ENCODE measurements at regions not wholly inside any gene's neighbourhood (a gene's known extent, or its start where the extent isn't known, plus 50 kb on each side); places are given as distances from the start of the nearest gene placed in this dataset.

DNA sequence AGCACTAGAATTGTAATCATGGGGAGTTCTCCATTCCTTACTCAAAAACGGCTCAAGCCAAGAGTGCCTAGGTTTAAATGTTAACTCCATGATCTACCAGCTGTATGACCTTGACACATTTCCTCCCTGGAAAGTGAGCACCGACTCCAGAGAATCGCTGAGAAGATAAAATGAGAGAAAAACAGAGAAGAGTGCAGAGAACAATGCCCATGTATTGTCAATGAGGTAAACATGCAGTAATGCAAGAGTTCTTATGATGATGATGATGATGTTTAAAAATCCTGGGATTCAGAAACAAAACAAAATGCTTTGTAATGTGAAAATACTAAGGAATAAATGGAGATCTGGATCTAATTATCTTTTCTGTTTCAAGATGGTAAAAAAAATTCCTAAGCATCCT, 64.8 kb upstream of the BEND6 start:
- TF ChIP-seq, protein P1, sequence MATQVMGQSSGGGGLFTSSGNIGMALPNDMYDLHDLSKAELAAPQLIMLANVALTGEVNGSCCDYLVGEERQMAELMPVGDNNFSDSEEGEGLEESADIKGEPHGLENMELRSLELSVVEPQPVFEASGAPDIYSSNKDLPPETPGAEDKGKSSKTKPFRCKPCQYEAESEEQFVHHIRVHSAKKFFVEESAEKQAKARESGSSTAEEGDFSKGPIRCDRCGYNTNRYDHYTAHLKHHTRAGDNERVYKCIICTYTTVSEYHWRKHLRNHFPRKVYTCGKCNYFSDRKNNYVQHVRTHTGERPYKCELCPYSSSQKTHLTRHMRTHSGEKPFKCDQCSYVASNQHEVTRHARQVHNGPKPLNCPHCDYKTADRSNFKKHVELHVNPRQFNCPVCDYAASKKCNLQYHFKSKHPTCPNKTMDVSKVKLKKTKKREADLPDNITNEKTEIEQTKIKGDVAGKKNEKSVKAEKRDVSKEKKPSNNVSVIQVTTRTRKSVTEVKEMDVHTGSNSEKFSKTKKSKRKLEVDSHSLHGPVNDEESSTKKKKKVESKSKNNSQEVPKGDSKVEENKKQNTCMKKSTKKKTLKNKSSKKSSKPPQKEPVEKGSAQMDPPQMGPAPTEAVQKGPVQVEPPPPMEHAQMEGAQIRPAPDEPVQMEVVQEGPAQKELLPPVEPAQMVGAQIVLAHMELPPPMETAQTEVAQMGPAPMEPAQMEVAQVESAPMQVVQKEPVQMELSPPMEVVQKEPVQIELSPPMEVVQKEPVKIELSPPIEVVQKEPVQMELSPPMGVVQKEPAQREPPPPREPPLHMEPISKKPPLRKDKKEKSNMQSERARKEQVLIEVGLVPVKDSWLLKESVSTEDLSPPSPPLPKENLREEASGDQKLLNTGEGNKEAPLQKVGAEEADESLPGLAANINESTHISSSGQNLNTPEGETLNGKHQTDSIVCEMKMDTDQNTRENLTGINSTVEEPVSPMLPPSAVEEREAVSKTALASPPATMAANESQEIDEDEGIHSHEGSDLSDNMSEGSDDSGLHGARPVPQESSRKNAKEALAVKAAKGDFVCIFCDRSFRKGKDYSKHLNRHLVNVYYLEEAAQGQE (IDR thresholded peaks at IDR 0.05; ENCODE audit: insufficient replicate concordance, low read depth): no peak
- TF ChIP-seq, protein P2, sequence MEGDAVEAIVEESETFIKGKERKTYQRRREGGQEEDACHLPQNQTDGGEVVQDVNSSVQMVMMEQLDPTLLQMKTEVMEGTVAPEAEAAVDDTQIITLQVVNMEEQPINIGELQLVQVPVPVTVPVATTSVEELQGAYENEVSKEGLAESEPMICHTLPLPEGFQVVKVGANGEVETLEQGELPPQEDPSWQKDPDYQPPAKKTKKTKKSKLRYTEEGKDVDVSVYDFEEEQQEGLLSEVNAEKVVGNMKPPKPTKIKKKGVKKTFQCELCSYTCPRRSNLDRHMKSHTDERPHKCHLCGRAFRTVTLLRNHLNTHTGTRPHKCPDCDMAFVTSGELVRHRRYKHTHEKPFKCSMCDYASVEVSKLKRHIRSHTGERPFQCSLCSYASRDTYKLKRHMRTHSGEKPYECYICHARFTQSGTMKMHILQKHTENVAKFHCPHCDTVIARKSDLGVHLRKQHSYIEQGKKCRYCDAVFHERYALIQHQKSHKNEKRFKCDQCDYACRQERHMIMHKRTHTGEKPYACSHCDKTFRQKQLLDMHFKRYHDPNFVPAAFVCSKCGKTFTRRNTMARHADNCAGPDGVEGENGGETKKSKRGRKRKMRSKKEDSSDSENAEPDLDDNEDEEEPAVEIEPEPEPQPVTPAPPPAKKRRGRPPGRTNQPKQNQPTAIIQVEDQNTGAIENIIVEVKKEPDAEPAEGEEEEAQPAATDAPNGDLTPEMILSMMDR (IDR thresholded peaks at IDR 0.05; ENCODE audit: insufficient read depth, low read length): no peak
- no peak for TF ChIP-seq POLR2AphosphoS5 (IDR thresholded peaks at IDR 0.05; ENCODE audit: low read depth)
- no peak for TF ChIP-seq SPI1 (IDR thresholded peaks at IDR 0.05; ENCODE audit: borderline replicate concordance, low read depth)
- H3K27me3 ChIP-seq (ENCODE audit: insufficient read depth, poor library complexity, severe bottlenecking): no peaks in the 10 kb centered on the region
- no peak overlapping the region for H3K27ac ChIP-seq (replicated peaks)
- H3K4me3 ChIP-seq (replicated peaks; ENCODE audit: insufficient read depth, low read length): no peak overlapping the region
- DNase-seq (ENCODE audit: low read depth in 1 of 2, low spot score in 1 of 2): no peak

DNA sequence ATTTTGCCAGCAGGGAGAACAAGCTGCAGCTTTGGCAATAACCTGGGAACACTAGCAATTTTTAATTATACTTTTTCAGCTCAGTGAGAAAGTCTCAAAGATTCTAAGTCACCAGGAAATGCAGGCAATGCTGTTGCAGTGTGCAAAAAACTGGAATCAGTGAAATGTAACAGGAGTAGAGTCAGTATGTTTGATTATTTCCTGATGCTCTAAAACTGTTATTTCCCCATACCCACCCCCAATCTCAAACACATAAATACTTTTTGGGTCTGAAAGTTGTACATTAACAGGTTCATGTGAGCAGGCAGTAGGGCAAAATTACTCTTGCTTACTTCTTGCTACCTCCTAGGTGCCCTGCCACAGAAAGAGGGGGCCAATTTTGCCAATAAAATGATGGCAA, 65.4 kb upstream of the BEND6 start:
- Histone ChIP-seq H3K4me3 (replicated peaks; ENCODE audit: insufficient read depth, low read length) (no peak overlapping the region), H3K27ac (replicated peaks) (no peak overlapping the region)
- no peak for DNase-seq (ENCODE audit: low read depth in 1 of 2, low spot score in 1 of 2)

DNA sequence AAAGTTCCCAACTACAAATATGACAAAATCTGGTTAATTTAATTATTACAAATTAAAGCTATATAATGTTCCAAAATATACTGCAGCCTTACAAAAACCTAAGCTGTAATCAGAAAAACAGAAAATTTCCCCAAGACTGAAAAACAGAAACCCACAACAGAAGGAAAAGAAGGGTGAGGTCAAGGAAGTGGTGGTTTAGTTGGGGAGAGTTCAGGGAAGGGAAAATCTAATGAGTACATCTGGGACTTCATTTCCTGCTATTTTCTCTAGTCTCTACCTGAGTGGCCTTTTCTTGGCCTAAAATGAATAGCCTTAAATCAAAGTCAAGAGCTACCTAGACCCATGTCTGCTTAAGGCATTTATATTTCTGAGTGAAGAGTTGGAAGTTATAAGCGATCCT, 66.2 kb upstream of the BEND6 start:
- TF ChIP-seq GABPA (IDR thresholded peaks at IDR 0.05; ENCODE audit: low read depth): no peak
- TF ChIP-seq POLR2AphosphoS5 (IDR thresholded peaks at IDR 0.05; ENCODE audit: low read depth): no peak
- no peak for TF ChIP-seq SPI1 (IDR thresholded peaks at IDR 0.05; ENCODE audit: borderline replicate concordance, low read depth)
- TF ChIP-seq, protein P1 (IDR thresholded peaks at IDR 0.05; ENCODE audit: insufficient replicate concordance, low read depth): no peak
- TF ChIP-seq, protein P2 (IDR thresholded peaks at IDR 0.05; ENCODE audit: insufficient read depth, low read length): no peak
- no peak overlapping the region for H3K27ac ChIP-seq (replicated peaks)

More for the DNA sequence above, 65.4 kb upstream of the BEND6 start:
- no peaks in the 10 kb centered on the region for H3K27me3 ChIP-seq (ENCODE audit: insufficient read depth, poor library complexity, severe bottlenecking)
- TF ChIP-seq, protein P2 (IDR thresholded peaks at IDR 0.05; ENCODE audit: insufficient read depth, low read length): no peak
- TF ChIP-seq, protein P1 (IDR thresholded peaks at IDR 0.05; ENCODE audit: insufficient replicate concordance, low read depth): no peak
- no peak for TF ChIP-seq POLR2AphosphoS5 (IDR thresholded peaks at IDR 0.05; ENCODE audit: low read depth)
- TF ChIP-seq SPI1 (IDR thresholded peaks at IDR 0.05; ENCODE audit: borderline replicate concordance, low read depth): no peak
- TF ChIP-seq GABPA (IDR thresholded peaks at IDR 0.05; ENCODE audit: low read depth): no peak

More for the DNA sequence above, 66.2 kb upstream of the BEND6 start:
- DNase-seq (ENCODE audit: low read depth in 1 of 2, low spot score in 1 of 2): no peak
- Histone ChIP-seq H3K27me3 (ENCODE audit: insufficient read depth, poor library complexity, severe bottlenecking) (no peaks in the 10 kb centered on the region), H3K4me3 (replicated peaks; ENCODE audit: insufficient read depth, low read length) (no peak overlapping the region)
